ENCODE measurements at regions not wholly inside any gene's neighbourhood (a gene's known extent, or its start where the extent isn't known, plus 50 kb on each side); places are given as distances from the start of the nearest gene placed in this dataset.

GRCh38 chr12:93208011-93208410 lies 169.7 kb upstream of the NUDT4 start:
- TF ChIP-seq MAX (IDR thresholded peaks at IDR 0.05; ENCODE audit: low read depth) (no peak), CTCF (IDR thresholded peaks at IDR 0.05) (no peak), MXI1 (IDR thresholded peaks at IDR 0.05; ENCODE audit: low read depth, low read length) (no peak), FOXM1 (IDR thresholded peaks at IDR 0.05; ENCODE audit: low read depth) (no peak), RXRA (IDR thresholded peaks at IDR 0.05; ENCODE audit: borderline replicate concordance, low read depth) (no peak), EP300 (IDR thresholded peaks at IDR 0.05; ENCODE audit: borderline replicate concordance in 1 of 2, low read depth in 1 of 2, low read length in 1 of 2) (no peak), YY1 (IDR thresholded peaks at IDR 0.05; ENCODE audit: low read depth) (no peak), SIN3A (IDR thresholded peaks at IDR 0.05; ENCODE audit: borderline replicate concordance, low read depth, low read length) (no peak), USF2 (IDR thresholded peaks at IDR 0.05; ENCODE audit: borderline replicate concordance, low read depth, low read length) (no peak), GABPA (IDR thresholded peaks at IDR 0.05; ENCODE audit: low read depth) (no peak), RAD21 (IDR thresholded peaks at IDR 0.05; ENCODE audit: low read length) (no peak), POLR2AphosphoS5 (IDR thresholded peaks at IDR 0.05; ENCODE audit: low read depth, low read length) (no peak)

Data from SK-N-SH (cell line).